ENCODE measurements at regions not wholly inside any gene's neighbourhood (a gene's known extent, or its start where the extent isn't known, plus 50 kb on each side); places are given as distances from the start of the nearest gene placed in this dataset.

DNA sequence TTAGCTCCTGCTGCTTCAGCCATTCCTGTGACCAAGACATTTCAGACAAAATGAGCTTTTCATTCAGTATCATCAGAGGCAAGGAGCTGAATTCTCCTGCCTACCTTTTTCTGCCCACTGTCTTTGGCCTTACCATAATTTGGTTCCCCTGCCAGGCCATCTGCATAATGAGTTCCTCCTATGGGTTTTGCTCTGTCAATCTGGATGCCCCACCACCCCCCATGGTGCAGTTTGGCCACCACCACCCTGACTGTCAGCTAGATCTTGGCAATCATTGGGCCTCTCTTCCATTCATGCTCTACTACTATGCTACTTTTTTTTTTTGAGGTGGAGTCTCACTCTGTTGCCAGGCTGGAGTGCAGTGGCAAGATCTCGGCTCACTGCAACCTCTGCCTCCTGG, 169.2 kb upstream of the ZKSCAN2 start:
- FAIRE-seq = no peak

More for the DNA sequence above, 169.2 kb upstream of the ZKSCAN2 start:
- in situ Hi-C loops (cut with MboI) = no loop called here
- ChIA-PET RAD21 (ENCODE audit: unreplicated experiment) (no interaction called here), CTCF (interaction anchor here (0.9 kb wide), 1 partner anchor 840 kb away, joined by 3 read pairs; no protein-coding TSS in a partner anchor), SMC1A (ENCODE audit: uncharacterized antibody, unreplicated experiment) (no interaction called here), POLR2A (interaction anchor here (0.5 kb wide), 1 partner anchor 661 kb away, joined by 3 read pairs; no protein-coding TSS in a partner anchor)
- H3K4me2 ChIP-seq (ENCODE audit: control insufficient read depth, insufficient read depth) = no peak overlapping the region
- no TSS peak for BruUV-seq (replicated peaks)
- H3K4me1 ChIP-seq (ENCODE audit: control insufficient read depth, insufficient read depth, low read length) = no peaks in the 10 kb centered on the region
- no peak overlapping the region for H3K9ac ChIP-seq (ENCODE audit: control insufficient read depth, insufficient read depth, low read length)
- H3K27me3 ChIP-seq (replicated peaks in 1 of 2; ENCODE audit: control insufficient read depth in 2 of 2, insufficient read depth in 2 of 2, low read length in 1 of 2) = no peaks in the 10 kb centered on the region
- DNase-seq (ENCODE audit: low read depth, low spot score) = no peak
- no peak overlapping the region for H2AFZ ChIP-seq (ENCODE audit: control insufficient read depth, low read depth, low read length)
- 0% methylated on average over 1 of the region's 1 CpG for WGBS (ENCODE audit: insufficient coverage, insufficient replicate concordance, low lambda C conversion rate, missing lambda C conversion rate)
- H3K79me2 ChIP-seq (ENCODE audit: control insufficient read depth, insufficient read depth, low read length) = no peaks in the 10 kb centered on the region
- intact Hi-C loops (cut with micrococcal nuclease; ENCODE audit: unreplicated experiment) = no loop called here
- H3K4me3 ChIP-seq = no peak overlapping the region
- no peak for TF ChIP-seq SMC3 (IDR thresholded peaks at IDR 0.05; ENCODE audit: borderline replicate concordance, low read length)
- no peak for TF ChIP-seq POLR2AphosphoS5 (IDR thresholded peaks at IDR 0.05; ENCODE audit: low read length)
- TF ChIP-seq NRF1 (conservative IDR thresholded peaks at IDR 0.05; ENCODE audit: low read depth, low read length) = no peak
- no peak for TF ChIP-seq SREBF2 (IDR thresholded peaks at IDR 0.05; ENCODE audit: low read length)
- TF ChIP-seq RELB (IDR thresholded peaks at IDR 0.05; ENCODE audit: low read depth) = no peak
- TF ChIP-seq, protein P1, sequence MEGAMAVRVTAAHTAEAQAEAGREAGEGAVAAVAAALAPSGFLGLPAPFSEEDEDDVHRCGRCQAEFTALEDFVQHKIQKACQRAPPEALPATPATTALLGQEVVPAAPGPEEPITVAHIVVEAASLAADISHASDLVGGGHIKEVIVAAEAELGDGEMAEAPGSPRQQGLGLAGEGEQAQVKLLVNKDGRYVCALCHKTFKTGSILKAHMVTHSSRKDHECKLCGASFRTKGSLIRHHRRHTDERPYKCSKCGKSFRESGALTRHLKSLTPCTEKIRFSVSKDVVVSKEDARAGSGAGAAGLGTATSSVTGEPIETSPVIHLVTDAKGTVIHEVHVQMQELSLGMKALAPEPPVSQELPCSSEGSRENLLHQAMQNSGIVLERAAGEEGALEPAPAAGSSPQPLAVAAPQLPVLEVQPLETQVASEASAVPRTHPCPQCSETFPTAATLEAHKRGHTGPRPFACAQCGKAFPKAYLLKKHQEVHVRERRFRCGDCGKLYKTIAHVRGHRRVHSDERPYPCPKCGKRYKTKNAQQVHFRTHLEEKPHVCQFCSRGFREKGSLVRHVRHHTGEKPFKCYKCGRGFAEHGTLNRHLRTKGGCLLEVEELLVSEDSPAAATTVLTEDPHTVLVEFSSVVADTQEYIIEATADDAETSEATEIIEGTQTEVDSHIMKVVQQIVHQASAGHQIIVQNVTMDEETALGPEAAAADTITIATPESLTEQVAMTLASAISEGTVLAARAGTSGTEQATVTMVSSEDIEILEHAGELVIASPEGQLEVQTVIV (IDR thresholded peaks at IDR 0.05; ENCODE audit: borderline replicate concordance, partially characterized antibody) = no peak
- no peak for TF ChIP-seq FOXK2 (IDR thresholded peaks at IDR 0.05)
- TF ChIP-seq, protein P2, sequence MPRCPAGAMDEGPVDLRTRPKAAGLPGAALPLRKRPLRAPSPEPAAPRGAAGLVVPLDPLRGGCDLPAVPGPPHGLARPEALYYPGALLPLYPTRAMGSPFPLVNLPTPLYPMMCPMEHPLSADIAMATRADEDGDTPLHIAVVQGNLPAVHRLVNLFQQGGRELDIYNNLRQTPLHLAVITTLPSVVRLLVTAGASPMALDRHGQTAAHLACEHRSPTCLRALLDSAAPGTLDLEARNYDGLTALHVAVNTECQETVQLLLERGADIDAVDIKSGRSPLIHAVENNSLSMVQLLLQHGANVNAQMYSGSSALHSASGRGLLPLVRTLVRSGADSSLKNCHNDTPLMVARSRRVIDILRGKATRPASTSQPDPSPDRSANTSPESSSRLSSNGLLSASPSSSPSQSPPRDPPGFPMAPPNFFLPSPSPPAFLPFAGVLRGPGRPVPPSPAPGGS (IDR thresholded peaks at IDR 0.05; ENCODE audit: borderline replicate concordance, insufficient read depth, low read depth, low read length, poor library complexity, severe bottlenecking) = no peak
- no peak for TF ChIP-seq HDGF (IDR thresholded peaks at IDR 0.05)
- no peak for TF ChIP-seq CBX3 (IDR thresholded peaks at IDR 0.05; ENCODE audit: borderline replicate concordance, low read depth)
- TF ChIP-seq MYC (IDR thresholded peaks at IDR 0.05; ENCODE audit: insufficient read depth, insufficient read length, insufficient replicate concordance, low read length, severe bottlenecking) = no peak
- TF ChIP-seq CBX5 (IDR thresholded peaks at IDR 0.05; ENCODE audit: low read depth) = no peak
- TF ChIP-seq RB1 (IDR thresholded peaks at IDR 0.05; ENCODE audit: borderline replicate concordance) = no peak
- TF ChIP-seq ASH2L (IDR thresholded peaks at IDR 0.05; ENCODE audit: borderline replicate concordance, low read depth) = no peak
- TF ChIP-seq, protein P3, sequence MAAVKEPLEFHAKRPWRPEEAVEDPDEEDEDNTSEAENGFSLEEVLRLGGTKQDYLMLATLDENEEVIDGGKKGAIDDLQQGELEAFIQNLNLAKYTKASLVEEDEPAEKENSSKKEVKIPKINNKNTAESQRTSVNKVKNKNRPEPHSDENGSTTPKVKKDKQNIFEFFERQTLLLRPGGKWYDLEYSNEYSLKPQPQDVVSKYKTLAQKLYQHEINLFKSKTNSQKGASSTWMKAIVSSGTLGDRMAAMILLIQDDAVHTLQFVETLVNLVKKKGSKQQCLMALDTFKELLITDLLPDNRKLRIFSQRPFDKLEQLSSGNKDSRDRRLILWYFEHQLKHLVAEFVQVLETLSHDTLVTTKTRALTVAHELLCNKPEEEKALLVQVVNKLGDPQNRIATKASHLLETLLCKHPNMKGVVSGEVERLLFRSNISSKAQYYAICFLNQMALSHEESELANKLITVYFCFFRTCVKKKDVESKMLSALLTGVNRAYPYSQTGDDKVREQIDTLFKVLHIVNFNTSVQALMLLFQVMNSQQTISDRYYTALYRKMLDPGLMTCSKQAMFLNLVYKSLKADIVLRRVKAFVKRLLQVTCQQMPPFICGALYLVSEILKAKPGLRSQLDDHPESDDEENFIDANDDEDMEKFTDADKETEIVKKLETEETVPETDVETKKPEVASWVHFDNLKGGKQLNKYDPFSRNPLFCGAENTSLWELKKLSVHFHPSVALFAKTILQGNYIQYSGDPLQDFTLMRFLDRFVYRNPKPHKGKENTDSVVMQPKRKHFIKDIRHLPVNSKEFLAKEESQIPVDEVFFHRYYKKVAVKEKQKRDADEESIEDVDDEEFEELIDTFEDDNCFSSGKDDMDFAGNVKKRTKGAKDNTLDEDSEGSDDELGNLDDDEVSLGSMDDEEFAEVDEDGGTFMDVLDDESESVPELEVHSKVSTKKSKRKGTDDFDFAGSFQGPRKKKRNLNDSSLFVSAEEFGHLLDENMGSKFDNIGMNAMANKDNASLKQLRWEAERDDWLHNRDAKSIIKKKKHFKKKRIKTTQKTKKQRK (IDR thresholded peaks at IDR 0.05; ENCODE audit: low read depth, low read length) = no peak
- no peak for TF ChIP-seq TCF3 (IDR thresholded peaks at IDR 0.05; ENCODE audit: borderline replicate concordance, insufficient read depth, low read depth, low read length)
- no peak for TF ChIP-seq ATF7 (IDR thresholded peaks at IDR 0.05; ENCODE audit: low read depth)
- H3K9me3 ChIP-seq (replicated peaks; ENCODE audit: control insufficient read depth, insufficient read depth, low read length) = no peaks in the 10 kb centered on the region
- ATAC-seq = no peak
- H3K27ac ChIP-seq (ENCODE audit: control insufficient read depth, insufficient read depth) = no peak overlapping the region
- no peaks in the 10 kb centered on the region for H3K36me3 ChIP-seq (ENCODE audit: control insufficient read depth in 2 of 2, insufficient read depth in 2 of 2, low read length in 1 of 2)
- H4K20me1 ChIP-seq (ENCODE audit: control insufficient read depth, insufficient read depth) = no peaks in the 10 kb centered on the region

All from GM12878 (cell line).